Osteocyte (in vitro differentiated cells): ENCODE measurements at regions not wholly inside any gene's neighbourhood (a gene's known extent, or its start where the extent isn't known, plus 50 kb on each side); places are given as distances from the start of the nearest gene placed in this dataset.

Experiments used
- DNase-seq: peaks from one replicate; pipeline ENCODE4 v3.0.0; 2021; ENCODE audit warnings: mixed read lengths; ENCODE audit not compliant: unreplicated experiment; ENCODE audit errors: extremely low spot score
- H3K27ac Mint-ChIP-seq: one replicate; pipeline ENCODE4 v1.8.0; 2021; ENCODE audit warnings: mild to moderate bottlenecking, mixed read lengths; ENCODE audit not compliant: unreplicated experiment
- H3K27me3 Mint-ChIP-seq: one replicate; pipeline ENCODE4 v1.8.0; 2021; ENCODE audit warnings: mixed read lengths; ENCODE audit not compliant: unreplicated experiment
- H3K36me3 Mint-ChIP-seq: one replicate; pipeline ENCODE4 v1.8.0; 2021; ENCODE audit warnings: mixed read lengths; ENCODE audit not compliant: unreplicated experiment
- H3K4me1 Mint-ChIP-seq: one replicate; pipeline ENCODE4 v1.8.0; 2021; ENCODE audit warnings: mixed read lengths; ENCODE audit not compliant: unreplicated experiment
- H3K4me3 Mint-ChIP-seq: one replicate; pipeline ENCODE4 v1.8.0; 2021; ENCODE audit warnings: mild to moderate bottlenecking, moderate library complexity, mixed read lengths; ENCODE audit not compliant: unreplicated experiment
- H3K9me3 Mint-ChIP-seq: one replicate; pipeline ENCODE4 v1.8.0; 2021; ENCODE audit warnings: mixed read lengths; ENCODE audit not compliant: unreplicated experiment
- TF ChIP-seq, protein P1 (sequence below): fragments of 200-600 bp; sonication (generic); IDR thresholded peaks from 2 replicates; pipeline ENCODE4 v1.5.0; 2021; ENCODE audit warnings: antibody characterized with exemption, mild to moderate bottlenecking, moderate library complexity

DNA sequence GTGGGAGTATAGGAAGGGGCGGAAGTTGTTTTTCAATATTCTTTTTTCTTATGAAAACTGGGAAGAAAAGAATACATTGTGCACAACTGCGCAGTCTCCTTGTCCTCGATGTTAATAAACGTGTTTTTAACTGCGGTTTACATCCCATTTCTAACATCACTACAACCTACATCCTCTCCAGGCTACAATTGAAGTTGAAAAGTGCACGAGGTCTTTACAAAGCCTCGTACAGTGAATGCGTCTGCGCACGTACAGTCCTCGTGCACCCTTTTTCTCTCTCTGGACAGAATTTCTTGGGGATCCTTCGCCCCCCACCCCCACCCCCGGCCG is 102.4 kb downstream of the WT1 start:
- no peak for DNase-seq
- peaks cover 17% of the 10 kb centered on the region for H3K27me3 Mint-ChIP-seq
- peak overlapping the region; percentile 68 for H3K4me3 Mint-ChIP-seq
- TF ChIP-seq, protein P1, sequence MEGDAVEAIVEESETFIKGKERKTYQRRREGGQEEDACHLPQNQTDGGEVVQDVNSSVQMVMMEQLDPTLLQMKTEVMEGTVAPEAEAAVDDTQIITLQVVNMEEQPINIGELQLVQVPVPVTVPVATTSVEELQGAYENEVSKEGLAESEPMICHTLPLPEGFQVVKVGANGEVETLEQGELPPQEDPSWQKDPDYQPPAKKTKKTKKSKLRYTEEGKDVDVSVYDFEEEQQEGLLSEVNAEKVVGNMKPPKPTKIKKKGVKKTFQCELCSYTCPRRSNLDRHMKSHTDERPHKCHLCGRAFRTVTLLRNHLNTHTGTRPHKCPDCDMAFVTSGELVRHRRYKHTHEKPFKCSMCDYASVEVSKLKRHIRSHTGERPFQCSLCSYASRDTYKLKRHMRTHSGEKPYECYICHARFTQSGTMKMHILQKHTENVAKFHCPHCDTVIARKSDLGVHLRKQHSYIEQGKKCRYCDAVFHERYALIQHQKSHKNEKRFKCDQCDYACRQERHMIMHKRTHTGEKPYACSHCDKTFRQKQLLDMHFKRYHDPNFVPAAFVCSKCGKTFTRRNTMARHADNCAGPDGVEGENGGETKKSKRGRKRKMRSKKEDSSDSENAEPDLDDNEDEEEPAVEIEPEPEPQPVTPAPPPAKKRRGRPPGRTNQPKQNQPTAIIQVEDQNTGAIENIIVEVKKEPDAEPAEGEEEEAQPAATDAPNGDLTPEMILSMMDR = no peak
- H3K36me3 Mint-ChIP-seq = no peaks in the 10 kb centered on the region
- no peaks in the 10 kb centered on the region for H3K9me3 Mint-ChIP-seq
- peaks cover 5% of the 10 kb centered on the region for H3K4me1 Mint-ChIP-seq
- H3K27ac Mint-ChIP-seq = no peak overlapping the region

DNA sequence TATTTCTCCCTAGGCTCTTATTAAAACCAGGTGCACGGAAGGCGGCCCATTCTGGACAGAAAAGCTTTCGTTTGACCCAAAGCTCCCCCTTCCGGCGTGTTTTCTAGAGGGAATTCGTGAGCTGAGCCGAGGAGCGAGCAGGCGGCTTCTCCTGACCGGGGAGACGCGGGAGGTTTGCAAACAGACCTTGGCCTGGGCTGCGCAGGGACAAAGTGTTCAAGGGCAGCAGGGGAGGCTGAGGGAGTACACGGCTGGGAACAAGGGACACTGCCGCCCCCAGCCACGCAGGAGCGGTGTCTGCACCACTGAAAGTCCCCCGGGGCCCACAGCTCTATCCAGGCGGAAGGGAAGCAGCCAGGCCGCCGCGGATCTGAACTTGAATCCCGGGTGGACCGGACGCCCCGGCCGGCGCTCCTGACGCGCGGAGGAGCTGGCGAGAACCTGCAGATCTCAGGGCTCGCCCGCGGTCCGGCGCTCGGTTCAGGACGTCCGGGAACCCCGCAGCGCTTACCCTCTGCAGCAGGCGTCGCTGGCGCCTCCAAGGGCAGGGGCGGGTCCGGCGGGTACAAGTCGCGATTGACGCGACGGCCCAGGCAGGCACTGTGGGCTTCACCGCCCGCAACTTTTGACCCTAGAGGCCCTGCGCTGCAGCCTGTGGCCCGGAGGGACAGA is 101.9 kb downstream of the WT1 start:
- TF ChIP-seq, protein P1 = peak; percentile 44
- no peak overlapping the region for H3K27ac Mint-ChIP-seq
- peak overlapping the region; percentile 68 for H3K4me3 Mint-ChIP-seq
- peaks cover 17% of the 10 kb centered on the region for H3K27me3 Mint-ChIP-seq
- peaks cover 5% of the 10 kb centered on the region for H3K4me1 Mint-ChIP-seq
- H3K36me3 Mint-ChIP-seq = no peaks in the 10 kb centered on the region
- H3K9me3 Mint-ChIP-seq = no peaks in the 10 kb centered on the region
- no peak for DNase-seq

- H3K4me1 Mint-ChIP-seq = peaks cover 5% of the 10 kb centered on the region
- DNase-seq = no peak
- TF ChIP-seq, protein P1 = peak; percentile 13
Measured at GRCh38 chr11:32334822-32335221, 100.5 kb downstream of the WT1 start.

More at GRCh38 chr11:32334822-32335221, 100.5 kb downstream of the WT1 start:
- Mint-ChIP-seq H3K4me3 (no peak overlapping the region), H3K27me3 (peaks cover 17% of the 10 kb centered on the region), H3K9me3 (no peaks in the 10 kb centered on the region), H3K27ac (no peak overlapping the region), H3K36me3 (no peaks in the 10 kb centered on the region)
